NCI-H2107 treated with DMSO at 0.1 percent for 48 hours (cell line): ENCODE measurements at regions not wholly inside any gene's neighbourhood (a gene's known extent, or its start where the extent isn't known, plus 50 kb on each side); places are given as distances from the start of the nearest gene placed in this dataset.

ENCODE experiments used
- DNase-seq: peaks from one replicate; lab custom pipeline; 2025; ENCODE audit not compliant: unreplicated experiment; lab: John Stamatoyannopoulos, UW

DNA sequence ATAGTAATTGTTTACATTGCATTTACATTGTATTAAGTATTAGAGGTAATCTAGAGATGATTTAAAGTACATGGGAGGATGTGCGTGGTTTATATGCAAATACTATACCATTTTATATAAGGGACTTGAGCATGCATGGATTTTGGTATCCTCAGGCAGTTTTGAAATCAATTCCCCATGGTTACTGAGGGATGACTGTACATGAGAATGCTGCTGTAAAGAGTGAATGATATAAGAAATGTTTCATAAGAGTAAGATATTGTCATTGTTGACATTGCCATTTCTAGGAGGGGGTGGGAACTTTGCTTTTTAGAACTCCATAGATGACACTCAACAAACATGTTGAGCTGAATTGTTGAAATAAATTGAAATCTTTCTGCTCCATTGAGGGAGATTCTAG, 185.0 kb downstream of the SEMA6A start:
- no peak for DNase-seq

DNA sequence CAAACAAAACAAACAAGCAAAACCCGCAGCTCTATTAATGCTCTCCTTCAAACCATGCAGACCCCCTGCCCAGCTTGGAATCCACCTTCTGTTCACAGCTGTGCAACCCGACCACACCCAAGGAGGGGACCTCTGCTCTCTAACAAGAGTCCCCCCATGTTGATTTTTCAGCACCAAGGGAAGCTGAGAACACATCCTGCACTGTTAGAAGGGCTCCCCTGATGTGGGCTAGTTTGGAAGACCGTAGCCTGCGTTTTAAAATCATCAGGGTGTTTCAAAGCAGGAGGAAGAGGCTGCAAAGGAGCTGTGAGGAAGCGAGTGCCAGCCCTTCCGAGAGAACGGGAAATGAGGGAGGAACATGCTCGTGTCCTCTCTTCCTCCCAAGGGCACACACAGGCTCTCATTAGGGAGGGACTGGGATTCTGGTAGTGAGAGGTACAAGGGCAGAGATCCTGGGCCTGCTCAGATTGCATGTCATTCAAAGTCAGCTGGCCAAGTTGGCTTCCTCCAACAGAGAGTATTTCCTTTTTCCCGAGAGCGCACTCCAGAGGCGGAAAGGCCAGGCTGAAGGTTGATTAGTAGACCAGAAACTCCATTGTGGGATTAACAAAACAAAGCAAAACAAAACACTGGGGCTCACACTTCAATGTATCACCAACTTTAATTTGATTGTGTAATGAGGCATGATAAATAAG, 185.9 kb downstream of the SEMA6A start:
- DNase-seq: no peak

DNA sequence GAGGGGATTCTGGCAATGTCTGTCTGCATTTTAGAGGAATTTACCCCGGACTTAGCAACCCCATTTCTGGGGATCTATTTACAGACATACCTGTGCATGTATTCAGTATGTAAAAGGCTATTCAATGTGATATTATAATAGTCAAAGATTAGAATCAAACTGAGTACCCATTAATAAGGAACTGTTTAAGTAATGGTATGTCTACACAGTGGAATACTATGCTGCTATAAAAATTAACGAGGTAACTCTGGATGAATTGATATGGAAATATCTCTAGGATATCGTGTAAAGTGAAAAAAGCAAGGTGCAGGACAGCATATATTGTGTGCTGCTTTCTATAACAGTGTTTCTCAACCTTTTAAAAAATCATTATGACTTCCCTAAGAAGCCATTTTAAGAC, 186.9 kb downstream of the SEMA6A start:
- no peak for DNase-seq

DNA sequence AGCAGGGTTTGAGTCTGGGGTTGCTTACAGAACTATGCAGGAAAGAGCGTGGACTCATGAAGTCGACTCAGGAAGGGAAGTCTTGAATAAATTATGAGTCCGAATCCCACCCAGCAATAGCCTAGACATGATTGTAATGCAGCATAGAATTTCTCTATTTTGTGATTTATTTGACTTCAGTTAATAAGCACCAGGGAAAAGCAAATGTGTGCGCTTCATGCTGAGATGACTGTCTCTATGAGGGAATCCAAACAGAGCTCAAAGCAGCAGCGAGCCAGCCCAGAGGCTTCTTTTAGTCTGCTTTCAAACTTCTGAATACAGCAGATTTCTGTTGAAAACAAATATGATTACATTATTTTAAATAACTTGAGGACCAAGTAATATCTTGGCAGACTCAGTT, 188.0 kb downstream of the SEMA6A start:
- DNase-seq: no peak

DNA sequence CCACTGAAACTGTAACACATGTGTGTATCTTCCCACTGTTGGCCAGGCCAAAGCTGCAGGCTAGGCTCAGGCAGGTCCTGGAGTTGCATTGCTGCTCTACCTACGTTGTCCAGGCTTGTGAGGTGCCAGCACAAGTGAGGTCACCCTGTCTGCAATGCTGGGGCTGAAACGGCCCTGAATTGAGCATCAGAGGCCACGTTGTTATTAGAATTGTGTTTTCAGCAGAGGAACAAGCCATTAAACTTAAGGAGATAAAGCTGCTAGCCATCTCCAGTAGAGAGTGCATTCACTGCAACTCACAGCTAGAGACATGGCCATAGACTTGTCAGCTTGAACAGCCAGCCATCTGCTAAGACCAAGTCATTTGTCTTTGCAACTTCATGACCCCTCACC, 191.8 kb downstream of the SEMA6A start:
- DNase-seq: no peak

DNA sequence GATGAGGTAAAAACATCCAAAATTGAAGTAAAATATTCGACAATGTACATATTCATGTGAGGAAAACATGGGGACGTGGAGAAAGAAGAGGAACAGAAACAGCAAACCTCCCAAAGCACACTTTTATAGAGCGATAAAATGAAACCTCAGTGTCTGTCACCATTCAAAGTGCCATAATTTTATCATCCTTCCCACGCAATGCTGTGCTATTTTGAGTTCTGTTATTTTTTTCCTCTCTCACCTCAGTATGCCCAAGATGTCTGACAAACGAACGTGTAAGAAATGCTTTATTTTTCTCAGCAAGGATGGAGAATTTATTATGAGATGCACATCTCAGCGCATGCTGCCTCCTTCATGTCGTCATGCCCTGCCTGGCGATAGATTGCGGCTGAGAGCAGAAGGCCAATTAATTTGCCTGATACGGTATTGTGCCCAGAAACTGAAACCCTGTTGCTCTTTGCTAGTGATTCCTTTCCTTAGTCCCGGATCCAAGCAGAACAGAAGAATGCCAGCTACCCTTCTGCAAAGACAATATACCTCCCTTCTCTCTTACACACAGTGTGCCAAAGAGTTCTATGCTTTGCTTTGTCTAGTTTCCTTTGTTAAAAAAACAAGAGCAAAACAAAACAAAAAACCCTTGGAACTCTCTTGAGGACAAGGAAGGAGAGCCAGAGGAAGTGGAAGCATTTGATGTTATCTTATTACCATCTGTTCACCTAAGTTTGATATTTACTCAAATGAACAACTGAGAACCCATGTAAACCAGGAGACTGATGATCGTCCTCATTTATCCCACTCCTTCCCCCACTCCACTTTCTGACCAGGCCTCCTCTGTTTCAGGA, 192.4 kb downstream of the SEMA6A start:
- DNase-seq: no peak

DNA sequence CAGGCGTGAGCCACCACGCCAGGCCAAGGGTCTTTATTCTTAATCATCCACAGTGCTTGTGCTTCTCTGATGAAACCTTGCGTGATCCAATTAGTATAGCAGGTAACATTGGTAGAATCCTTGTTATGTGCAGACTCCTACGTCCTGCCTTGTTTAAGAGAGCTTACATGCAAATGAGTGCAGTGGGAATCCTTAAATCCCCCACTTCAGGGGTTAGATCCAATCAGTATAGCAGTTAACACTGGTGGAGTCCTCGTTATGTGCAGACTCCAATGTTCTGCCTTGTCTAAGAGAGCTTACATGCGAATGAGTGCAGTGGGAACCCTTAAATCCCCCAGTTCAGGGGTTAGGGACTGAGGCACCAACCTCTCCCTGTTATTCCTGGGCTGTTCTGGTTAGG, 193.4 kb downstream of the SEMA6A start:
- DNase-seq: no peak

DNA sequence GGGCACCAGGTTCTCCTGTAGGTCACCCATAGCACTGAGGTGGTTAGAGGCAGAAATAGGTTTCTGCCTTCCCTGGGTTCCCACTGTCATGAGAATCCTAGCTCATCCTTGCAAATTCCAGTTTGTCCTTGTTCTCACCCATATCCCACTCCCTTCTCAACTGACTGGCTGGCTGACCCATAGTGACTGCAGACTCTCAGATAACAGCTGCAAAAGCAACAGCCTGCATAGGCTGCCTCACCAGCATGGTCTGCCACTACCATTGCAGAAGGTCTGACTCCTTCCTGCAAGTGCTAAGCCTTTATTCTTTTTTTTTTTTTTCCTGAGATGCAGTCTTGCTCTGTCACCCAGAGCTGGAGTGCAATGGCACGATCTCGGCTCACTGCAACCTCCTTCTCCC, 194.0 kb downstream of the SEMA6A start:
- DNase-seq: no peak

DNA sequence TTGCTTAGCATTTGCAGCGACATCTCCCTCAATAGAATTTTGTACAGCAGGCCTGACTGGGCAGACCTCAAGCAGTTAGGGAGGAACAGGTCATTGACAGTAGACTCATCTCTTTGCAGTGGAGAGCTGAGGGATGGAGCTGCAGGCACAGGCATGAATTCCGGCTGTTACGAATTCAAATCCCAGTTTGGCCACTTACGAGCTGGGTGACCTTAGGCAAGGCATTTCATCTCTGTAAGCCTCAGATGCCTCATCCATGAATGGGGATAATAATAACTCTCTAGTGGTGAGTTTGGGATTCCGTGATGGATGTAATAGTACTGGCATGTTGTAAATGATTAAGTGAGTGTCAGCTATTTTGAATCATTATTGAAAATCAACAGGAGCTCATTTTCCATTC, 195.3 kb downstream of the SEMA6A start:
- no peak for DNase-seq

DNA sequence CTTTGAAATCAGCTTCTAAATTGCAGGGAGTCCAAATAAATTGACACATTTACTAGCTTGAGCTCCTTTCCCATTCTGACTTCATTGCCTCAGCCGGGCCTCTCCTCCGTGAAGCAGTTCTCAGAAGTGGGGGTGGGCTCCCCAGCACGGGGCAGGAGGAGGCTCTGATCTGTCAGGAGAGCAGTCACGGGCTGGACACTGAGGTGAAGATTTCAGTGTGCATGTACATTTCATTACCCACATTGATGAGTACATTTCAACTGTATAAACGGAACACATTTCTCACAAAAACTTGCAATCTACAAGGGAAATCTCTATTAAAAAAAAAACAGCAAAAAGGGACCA, 195.9 kb downstream of the SEMA6A start:
- DNase-seq: no peak

DNA sequence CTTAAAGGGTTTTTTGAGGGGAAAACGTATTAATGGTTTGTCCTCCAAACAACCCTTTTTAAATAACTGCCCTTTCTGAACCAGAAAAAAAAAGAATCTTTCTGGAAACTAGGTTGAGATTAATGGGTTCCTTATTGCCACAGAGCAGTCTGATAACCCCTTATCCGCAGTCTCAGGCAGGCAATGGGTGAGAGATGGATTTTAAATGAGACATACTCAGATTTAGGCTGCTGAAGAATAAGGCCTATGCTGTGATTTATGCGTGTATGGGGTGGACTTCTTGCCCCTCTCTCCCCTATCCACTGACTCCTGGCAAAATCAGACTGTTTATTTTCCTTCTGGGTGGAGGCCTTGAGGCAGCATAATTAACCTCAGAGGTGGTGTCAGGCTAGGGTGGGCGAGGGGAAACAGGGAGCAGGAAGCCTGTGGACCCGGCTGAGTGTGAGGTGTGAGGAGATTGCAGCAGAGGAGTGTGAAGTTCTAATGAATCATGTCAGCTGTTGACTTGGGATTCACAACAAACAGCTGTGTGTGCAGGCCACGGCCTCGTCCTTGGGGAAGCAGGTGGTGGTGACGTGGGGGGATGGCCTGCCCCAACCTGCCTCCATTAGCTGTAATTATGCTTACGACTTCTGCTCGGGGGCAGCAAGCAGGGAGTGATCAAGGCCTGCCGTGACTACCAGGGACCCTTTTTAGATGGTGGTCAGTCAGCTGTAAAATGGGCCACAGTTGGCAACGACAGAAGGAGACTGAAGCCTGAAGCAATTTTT, 196.4 kb downstream of the SEMA6A start:
- DNase-seq: no peak

DNA sequence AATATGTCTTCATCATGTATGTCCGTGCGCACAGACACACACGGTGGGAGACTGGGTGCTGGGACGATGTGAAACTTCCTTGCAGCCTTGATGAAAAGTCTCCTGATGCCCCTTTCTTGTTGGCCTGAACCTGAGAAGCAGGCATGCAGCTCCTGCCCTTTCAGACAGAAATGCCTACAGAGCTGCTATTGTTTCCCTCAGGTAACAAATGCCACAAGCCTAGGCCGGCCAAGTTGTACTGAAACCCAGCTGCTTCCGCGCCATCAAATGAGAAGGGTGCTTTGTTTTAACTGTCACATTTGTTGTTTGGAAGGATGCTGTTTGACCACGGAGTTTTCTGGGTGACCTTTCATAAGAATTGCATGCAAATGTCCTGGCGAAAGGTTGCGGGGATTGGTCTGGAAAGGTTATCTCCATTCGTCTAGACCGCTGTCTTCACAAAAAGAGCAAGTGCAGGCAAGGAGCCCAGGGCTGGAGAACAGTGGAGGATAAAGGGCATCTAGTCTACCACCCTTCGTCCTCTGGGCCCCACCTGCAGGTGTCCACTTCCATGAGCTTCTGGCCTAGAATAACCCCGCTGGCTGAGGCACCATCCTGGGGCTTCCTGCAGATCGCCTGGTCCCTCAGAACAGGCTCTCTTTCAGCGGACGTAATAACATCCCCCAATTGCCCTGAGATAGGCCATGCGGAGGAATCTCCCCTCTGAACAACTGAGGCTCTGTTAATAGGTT, 197.2 kb downstream of the SEMA6A start:
- no peak for DNase-seq

DNA sequence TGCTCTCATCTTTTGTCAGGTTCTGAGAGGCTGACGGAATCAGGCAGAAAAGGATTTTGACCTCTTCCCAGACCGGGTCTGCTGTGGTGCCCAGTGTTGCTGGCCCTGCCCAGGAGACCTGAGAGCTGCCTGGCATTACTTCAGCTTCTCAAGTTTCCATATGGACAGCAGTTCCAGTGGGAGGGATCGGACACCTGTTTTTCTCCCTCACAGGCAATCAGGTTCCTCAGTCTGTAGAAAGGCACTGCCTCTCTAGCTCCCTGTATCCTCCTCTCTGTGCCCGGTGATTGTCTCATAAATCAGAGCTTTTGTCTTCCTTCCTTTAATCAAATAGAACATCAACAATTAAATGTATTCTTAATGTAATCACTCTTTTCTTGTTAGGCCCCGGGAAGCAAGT, 198.7 kb downstream of the SEMA6A start:
- no peak for DNase-seq

DNA sequence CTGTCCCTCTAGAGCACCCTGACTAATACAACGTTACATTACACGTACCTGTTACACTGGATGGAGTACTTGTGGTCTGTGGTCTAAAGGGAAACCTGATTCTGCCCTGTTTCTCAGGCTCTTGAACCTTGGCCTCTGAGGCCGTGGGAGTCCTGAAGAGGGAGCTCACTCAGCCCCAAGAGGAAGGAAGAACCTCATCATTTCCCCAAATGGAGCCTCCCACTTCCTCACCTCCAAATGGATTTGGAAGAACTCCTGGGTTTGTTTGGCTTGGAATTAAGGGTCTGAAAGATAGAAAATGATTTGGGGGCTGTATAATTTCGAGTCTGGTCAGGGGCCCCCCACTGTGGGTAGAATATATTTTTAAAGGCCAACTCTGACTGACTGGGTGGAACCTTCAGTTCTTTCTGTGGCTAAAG, 200.2 kb downstream of the SEMA6A start:
- no peak for DNase-seq

DNA sequence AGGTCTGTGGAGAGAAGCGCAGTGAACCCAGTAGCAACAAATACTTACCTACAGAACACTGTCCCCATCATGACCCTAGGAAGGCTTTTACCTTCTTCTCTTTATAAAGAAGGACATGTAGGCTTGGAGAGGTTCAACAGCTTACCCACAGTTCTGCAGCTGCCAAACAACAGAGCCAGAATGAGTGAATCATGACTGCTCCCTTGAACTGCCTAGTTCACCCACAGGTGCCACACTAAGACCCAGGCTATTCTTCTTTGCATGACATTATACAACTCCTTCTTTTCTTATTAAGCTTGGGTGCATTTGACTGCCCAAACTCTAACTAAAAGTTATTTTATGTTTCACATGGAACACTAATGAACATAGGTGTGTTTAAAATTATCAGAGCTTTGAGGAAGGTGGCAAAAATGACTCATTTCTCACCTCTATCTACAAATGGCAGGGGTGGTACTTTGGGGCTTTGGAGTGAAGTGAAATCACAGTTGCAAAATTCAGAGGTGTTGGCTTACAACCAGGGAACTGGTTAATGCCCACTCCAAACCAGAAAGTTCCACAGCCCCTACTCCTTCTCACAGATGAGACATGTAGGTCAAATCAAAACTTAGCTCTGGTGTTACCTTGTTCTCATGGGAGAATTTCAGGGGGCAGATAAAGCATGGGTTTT, 201.6 kb downstream of the SEMA6A start:
- DNase-seq: no peak

DNA sequence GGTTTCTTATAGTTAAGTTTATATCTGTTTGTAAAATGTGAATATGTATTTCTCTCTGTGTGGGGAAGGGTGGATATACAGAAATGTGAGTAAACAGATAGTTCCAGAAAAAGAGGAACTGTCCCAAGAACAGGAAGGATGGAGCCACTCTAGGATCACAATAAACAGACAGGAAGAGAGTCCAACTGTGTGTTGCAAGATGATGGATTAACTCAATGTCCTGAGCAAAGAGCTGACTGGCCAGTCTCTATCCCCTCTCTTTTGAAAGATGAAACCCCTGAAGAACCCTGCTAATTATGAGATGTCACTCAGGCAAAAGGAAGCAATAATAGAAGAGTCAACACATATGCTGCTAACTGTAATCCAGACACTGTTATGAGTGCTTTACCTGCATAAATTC, 202.7 kb downstream of the SEMA6A start:
- no peak for DNase-seq

DNA sequence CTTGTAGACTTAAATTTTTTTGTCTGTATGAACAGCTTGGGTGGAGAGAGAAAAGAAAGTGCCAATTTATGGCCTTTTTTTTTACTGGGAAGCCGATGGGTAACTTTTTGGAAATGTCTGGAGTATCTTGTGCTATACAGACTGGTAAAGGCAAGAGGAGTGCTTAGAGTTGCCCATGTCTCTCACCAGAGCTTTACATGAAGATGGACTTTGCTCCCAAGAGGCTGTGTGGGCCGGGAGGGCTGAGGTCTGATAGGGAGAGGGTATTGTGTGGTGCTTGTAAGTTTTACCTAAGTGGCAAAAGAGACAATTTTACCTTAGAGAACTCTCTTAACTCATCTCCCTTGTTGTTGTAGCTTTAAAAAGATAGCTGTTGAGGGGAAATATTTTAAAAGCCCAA, 203.2 kb downstream of the SEMA6A start:
- DNase-seq: no peak

DNA sequence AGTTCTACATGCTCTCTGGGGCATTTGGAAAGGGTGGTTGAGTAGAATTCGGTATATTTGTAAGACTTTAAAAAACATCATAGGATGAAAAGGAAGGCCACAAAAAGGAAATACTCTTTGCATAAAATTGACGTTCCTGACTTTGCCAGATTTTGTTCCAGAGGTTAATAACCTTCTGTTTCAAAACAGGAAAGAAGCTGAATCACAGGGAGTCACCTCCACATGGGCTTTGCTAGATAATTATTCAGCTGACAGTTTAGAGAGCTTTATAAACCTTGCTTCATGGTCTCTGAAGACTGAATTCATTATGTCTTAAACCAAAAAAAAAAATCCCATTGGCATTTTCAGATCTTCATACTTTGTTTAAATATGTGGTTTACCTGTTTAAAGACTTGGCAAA, 203.7 kb downstream of the SEMA6A start:
- DNase-seq: no peak

DNA sequence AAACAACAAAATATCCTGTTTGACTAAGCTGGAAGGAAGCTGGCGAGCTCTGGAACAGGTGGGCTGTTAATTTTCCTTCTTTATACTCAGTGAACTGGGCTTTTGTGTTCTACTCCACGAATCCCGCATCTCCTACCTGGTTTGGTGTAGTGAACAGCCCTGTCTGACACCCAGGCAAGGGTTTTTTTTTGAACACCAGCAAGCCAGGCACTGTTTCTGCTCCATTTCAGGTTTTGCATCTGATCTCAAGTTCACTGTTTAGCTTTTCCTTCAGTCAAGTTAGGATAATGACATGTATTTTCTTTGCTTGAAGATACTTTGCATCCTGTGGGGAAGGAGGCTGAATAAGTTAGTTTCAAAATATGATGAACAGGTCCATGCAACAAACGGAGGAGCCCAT, 204.5 kb downstream of the SEMA6A start:
- no peak for DNase-seq

DNA sequence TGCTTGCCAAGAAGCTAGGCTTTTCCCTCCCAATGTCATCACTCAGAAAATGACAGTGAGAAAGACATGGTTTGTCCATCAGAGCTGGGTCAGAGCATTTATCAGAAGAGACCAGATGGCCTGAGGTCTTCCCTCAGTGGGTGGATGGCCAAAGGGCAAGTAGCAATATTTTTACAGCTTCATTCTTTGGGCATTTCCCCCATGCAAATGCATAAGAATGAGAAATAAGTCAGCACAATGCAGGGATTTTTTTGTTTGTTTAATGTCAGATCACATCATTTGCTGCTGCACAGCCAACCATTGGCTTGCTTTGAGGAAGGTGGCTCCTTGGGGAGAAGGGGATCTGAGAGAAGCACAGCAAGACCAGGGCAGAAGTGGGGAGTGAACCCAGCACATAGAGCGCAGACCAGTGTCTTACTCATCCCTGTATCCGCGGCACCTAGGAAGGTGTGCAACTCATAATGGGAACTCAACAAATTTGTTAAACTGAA, 209.6 kb downstream of the SEMA6A start:
- DNase-seq: no peak

DNA sequence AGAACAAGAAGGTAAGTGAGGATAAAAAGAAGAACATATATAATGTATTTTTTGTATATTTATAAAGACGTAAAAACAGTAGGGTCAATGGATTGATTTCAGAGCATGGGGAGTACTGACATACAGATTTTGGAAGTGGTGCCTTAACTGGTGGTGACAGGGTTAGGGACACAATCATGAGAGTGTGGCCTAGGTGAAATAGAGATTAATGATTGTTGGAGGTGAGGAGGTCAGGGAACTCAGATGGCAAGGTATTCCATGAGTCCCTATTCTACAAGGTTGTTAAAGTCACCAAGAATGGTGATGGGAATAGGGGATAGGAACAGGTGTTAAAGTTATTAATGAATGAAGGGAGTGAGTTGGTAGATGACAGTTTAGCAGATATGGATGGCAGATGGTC, 210.8 kb downstream of the SEMA6A start:
- DNase-seq: no peak
